ENCODE measurements at regions not wholly inside any gene's neighbourhood (a gene's known extent, or its start where the extent isn't known, plus 50 kb on each side); places are given as distances from the start of the nearest gene placed in this dataset.

DNA sequence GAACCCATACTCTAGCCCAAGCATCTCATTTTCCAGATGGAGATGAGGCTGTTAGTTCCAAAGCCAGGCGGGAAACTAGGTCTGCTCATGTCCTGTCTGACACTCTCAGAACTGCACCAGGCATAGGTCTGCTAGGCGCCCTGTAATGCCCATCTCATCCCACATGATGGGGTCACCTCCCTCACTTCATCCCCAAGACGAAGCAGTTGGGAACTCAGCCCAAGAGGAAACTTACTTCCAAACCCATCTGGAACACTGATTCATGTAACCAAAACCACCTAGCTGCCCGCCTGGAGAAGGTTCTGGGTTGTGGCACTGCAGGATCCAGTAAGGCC is 84.0 kb upstream of the PRNP start:
- DNase-seq (ENCODE audit: extremely low read depth in 1 of 11, low read depth in 9 of 11, low spot score in 4 of 11) = no peak

DNA sequence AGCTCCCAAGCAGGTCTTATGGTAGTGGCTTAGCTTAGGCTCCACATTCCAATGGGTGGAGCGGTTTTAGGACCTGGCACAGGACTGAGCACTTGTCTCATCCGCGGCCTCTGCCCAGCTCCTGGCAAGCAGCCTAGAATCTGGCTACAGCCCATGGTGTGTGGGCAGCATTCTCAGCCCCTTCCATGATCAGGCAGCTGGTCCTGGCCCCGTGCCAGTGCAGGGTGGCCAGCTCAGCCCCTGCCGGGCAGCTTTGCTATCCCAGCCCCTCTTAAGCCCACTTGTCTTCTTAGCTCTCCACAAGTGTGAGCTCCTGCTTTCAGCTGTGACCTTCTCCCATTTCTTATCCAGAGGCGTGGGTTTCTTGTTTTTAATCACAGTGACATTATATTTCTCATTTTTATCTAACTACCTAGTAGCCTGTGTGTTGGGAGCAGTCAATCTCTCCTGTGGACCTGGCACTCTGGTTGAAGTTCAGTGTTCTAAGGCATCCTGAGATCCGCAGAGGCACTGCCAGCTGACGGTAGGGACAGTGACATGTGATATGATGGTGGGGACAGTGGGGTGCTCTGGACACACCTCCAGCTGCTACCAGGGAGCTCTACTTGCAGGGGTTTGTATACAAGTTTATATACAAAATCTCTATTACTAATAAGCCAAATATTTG is 84.5 kb upstream of the PRNP start:
- DNase-seq (ENCODE audit: extremely low read depth in 1 of 11, low read depth in 9 of 11, low spot score in 4 of 11) = no peak

DNA sequence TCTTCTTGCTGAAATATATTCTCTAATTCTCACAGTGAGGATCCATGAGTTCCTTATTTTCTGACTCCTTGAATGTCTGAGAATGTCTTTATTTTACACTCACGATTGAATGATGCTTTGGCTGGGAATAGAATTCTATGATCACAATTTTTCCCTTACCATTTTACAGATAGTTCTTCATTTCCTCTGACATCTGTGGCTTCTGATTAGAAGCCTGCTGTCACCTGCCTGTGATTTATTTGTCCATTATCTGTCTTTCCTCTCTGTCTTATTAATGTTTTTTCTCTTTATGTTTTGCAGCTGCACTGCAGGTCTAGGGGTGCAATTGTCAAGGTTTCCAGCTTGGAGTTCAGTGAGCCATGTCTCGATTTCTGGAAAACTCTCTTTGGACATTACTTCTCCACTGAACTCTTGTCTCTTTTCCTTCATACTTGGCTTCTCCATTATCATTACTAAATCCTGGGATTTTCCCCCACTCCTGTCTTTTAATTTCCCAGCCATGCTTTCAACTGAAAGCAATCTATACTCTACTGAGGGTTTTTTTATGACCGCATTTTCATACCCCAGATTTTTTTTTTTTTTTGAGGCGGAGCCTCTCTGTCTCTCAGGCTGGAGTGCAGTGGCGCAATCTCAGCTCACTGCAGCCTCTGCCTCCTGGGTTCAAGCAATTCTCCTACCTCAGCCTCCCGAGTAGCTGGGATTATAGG is 85.8 kb upstream of the PRNP start:
- DNase-seq (ENCODE audit: extremely low read depth in 1 of 11, low read depth in 9 of 11, low spot score in 4 of 11) = no peak

DNA sequence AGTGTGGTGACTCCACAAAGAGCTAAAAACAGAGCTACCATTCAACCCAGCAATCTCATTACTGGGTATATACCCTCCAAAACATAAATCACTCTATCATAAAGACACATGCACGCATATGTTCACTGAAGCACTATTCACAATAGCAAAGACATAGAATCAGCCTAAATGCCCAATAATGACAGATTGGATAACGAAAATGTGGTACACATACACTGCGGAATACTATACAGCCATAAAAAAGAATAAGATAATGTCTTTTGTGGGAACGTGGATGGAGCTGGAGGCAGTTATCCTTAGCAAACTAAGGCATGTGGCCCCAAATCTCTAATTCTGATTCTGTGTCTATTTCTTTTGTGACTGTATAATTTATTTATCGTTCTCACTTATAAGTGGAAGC is 89.0 kb upstream of the PRNP start:
- DNase-seq (ENCODE audit: extremely low read depth in 1 of 11, low read depth in 9 of 11, low spot score in 4 of 11) = no peak

DNA sequence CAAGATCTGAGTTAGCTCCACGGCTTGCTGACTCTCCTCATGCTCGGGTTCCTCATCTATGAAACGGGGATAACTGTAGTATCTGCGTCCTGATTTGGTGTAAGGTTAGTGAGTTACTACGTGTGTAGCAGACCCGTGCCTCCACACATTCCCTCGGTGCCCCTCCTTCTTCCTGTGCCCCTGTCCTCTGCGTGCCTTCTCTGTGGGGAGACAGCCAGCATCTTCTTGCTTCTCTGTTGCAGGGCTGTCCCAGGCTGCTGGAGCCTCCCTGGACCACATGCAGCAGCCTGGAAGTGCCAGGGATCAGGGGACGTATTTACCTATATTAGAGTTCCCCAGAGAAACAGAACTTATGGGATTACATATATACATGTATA is 93.1 kb upstream of the PRNP start:
- no peak for DNase-seq (ENCODE audit: extremely low read depth in 1 of 11, low read depth in 9 of 11, low spot score in 4 of 11)

DNA sequence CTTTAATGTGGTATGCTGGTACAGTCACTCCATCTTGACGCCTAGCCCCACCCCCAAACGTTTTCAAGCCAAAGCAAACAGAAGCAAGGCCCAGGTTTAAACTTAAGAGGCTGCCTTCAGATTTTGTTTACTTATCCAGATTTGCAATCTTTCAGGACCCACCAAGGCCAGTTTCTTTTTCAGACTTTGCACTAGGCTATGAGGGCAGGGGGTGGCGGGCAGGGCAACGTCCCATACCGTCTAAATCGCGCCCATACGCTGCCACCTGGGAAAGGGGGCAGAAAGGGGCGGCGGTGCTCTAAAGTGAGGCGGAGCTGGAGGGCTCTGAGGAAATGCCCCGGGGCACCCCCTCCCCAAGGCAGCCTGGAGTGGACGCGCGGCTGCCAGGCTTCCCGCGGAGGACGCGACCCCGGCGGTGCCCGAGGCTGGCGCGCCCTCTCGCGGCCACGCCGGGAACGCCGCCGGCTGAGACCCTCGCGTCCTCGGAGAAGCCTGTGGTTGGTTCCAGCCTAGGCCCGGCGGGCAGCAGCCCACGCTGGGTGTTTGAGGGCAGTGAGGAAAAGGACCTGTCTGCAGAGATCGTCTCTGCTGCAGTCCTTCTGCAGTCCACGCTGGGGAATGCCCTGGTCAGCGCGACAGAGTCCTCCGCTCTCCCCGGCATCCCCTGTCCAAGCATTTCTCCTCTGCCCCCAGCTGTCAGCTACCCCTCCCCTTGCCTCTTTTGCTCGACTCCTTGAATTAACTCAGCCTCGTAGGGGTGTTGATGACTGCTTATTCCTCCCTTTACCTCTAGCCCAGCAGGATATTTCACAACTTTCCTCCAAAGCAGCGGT is 93.7 kb upstream of the PRNP start:
- DNase-seq (ENCODE audit: extremely low read depth in 1 of 11, low read depth in 9 of 11, low spot score in 4 of 11) = peak in 7 of 11 donors; percentile 12 to 55 (median 42)

DNA sequence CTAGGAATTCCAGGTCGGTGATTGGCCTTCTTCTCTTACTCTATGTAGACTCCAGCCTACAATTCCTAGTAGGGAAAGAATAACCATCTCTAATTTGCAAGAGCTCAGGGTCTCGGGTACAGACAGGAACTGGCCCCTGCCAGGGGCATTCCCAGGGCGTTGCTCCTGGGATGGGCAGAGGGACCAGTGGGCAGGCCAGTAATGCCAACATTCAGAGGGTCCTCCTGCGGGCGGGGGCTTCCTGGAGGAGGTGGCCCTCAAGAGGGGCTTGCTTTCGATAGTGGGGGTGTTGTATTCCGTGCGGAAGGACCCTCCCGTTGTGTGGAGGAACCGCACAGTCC is 94.3 kb upstream of the PRNP start:
- DNase-seq (ENCODE audit: extremely low read depth in 1 of 11, low read depth in 9 of 11, low spot score in 4 of 11) = no peak

DNA sequence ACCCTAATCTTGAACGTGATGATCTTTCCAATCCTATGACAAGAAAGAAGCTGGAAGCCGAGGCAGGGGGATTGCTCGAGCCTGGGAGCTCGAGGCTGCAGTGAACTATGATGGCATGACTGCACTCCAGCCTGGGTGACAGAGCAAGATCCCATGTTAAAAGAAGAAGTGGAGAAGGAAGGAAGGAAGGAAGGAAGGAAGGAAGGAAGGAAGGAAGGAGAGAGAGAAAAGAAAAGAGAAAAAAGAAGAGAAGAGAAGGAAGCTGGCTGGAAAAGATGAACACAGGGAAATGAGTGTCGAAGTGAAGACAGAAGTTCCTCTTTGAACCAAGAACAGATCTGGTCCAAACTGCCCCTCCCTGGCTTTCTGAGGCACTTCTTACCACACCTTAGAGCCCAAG is 100.5 kb upstream of the PRNP start:
- no peak for DNase-seq (ENCODE audit: extremely low read depth in 1 of 11, low read depth in 9 of 11, low spot score in 4 of 11)

DNA sequence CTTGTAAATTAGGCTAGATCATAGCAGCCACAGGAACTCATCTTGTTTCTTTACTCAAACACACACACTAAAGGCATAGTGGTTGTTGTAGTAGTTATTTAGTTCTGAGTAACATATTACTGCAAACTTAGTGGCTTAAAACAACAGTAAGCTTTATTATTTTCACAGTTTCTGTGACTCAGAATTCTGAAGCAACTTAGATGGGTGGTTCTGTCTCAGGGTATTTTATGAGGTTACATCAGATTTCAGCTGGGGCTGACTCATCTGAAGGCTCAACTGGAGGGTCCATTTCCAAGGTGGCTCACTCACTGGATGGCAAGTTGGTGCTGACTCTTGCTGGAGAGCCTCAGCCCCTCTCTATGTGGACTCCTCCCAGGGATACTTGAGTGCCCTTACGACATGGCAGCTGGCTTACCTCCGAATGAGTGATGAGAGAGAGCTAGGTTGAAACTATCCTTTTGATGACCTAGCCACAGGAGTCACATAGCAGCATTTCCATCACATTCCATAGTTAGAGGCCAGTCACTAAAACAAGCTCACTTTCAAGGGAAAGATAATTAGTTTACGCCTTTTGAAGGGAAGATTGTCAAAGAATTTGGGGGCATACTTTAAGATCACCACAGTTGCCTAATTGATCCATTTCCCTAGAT is 101.0 kb upstream of the PRNP start:
- no peak for DNase-seq (ENCODE audit: extremely low read depth in 1 of 11, low read depth in 9 of 11, low spot score in 4 of 11)

DNA sequence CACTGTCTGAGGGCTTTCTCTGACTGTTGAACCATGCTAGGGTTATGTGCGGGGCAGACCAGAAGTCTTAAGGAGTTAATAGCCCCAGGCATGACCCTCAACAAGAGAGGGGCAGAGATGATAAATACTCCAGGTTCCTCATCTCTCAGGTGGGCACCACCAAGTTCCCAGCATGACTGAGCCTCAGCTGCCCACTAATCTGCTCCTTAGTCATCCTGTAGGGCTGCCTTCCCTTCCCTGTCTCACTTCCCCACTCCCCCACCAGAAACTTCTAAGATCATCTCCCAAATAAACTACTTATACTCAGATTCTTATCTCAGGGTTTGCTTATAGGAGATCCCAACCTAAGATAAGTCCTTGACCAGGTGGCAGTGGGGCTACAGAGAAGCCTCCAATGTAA is 101.7 kb upstream of the PRNP start:
- no peak for DNase-seq (ENCODE audit: extremely low read depth in 1 of 11, low read depth in 9 of 11, low spot score in 4 of 11)

DNA sequence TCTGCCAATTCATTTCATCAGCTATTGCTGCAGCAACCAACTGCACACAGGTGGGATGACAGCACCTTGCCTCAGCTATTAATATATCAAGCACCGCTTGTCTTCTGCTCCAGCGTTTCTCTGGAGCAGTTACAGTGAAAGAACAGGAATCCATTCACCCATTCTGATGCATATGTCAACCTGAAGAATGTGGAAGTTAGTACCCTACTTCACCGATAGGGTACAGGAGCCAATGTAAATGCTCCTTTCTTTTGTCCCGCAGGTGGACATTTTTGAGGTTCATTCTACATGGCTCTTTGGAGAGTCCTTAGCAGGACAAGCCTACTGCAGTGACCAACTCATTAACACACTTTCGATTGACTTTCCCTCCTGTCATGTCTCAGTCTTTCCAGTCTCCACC is 104.4 kb upstream of the PRNP start:
- DNase-seq (ENCODE audit: extremely low read depth in 1 of 11, low read depth in 9 of 11, low spot score in 4 of 11) = no peak

DNA sequence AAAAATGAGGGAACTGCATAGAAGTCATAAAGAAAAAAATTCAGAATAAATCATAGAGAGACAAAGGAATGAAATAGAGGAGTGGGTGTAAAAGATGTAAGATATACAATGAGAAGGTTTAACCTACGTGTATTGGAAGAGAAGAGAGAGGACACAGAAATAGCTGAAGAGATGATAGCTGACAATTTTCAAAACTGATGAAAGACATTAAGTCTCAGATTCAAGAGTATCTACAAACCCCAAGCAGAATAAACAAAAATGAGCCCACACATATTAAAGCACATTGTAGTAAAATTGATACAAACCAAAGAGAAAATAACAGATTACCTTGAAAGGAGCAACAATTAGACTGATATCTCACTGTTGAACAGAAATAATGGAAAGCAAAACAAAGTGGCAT is 107.9 kb upstream of the PRNP start:
- DNase-seq (ENCODE audit: extremely low read depth in 1 of 11, low read depth in 9 of 11, low spot score in 4 of 11) = no peak

DNA sequence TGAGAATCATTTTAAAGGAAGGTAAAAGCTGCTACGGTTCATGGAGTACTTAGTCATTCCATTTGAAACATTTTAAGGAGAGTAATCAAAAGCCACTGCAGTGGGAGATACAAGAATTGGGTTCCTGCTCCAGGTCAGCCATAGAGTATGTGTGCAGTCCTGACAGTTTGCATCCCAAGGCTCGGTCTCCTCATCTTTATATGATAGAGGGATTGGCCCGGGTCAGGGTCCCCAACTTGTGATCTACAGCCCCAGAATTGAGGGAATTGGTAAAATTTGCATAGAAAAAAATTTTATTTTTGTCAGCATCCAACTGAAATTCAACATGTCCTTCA is 111.9 kb upstream of the PRNP start:
- no peak for DNase-seq (ENCODE audit: extremely low read depth in 1 of 11, low read depth in 9 of 11, low spot score in 4 of 11)

DNA sequence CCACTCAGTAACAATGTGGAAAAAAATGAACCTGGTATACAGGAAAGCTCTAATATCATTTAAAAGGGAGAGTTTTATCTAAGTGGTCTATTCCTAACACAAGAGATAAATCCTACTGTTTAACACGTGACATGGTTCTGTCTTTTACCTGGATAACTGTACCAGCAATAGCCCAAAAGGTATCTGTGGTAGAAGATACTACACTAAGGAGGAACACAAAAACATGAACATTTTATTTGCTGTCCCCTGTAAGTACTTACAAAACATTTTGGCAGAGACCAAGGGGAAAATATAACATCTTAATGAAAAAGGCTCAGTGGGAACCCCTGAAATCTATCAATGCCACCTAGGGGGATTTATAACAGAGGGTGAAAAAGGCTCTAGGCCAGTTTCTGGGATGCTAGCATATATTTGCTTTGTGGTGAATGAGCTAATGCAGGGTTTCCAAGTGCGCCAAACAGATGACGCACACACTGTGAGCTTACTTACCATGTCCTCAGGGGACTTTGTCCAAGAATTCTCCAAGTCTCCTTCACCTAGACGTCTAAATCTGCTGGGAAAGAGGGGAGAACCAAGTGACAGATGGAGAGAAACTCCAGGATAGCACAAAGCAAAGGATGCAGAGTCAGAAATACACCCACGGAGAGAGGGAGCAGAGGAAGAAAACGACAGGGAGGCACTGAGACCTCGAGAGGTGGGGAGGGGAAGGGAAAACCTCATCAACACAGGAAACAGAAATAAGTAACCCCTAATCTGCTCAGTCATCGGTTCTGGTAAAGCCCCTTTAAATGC is 112.5 kb upstream of the PRNP start:
- peak in 1 of 11 donors; percentile 1 for DNase-seq (ENCODE audit: extremely low read depth in 1 of 11, low read depth in 9 of 11, low spot score in 4 of 11)

DNA sequence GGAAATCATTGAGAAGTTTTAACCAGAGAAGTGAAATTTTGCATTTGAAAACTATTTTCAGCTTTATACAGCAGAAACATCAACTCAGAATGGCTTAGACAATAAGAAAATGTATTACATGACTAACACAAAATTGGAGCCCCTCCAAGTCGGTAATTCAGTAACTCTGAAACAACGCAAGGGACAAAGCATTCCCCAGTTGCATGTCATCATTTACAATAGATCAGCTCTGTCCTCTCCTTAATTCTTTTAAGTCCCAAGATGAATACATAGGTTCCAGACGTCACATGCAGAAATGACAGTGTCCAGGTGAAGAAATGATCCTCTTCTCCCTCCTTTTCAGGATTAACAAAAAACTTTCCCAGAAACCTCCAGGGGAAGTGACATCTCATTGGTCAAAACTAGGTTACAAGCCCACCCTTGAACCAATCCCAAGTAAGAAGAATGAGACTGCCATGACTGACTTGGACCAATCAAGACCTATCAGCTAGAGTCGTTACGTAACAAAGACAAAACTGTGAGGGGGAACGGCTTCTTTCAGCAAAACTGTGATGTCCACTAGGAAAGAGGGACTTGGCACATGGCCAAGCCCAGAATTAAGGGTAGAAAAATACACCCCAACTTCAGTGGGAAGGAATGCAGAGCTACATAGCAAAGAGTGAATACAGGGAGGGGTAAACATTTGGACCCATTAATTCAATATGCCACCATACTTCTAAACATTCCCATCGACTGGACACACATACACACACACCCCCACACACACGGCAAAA is 114.3 kb upstream of the PRNP start:
- no peak for DNase-seq (ENCODE audit: extremely low read depth in 1 of 11, low read depth in 9 of 11, low spot score in 4 of 11)

DNA sequence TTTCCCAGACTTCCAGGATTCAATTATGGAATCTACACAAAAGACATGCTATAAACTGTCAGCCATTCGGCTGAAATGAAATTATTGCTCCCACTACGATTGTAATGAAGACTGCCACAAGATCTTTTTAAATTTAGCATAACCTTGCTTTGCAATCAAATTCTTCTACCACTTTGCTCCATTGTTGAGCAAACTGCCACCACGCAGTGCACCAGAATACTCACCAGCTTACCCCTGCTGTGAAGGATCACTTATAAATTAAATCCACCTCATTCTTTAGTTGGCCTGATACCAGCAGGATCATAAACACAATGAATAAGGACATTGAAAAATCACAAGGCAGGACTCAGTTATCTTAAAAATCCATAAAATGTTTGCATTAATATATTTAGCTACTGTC is 116.4 kb upstream of the PRNP start:
- DNase-seq (ENCODE audit: extremely low read depth in 1 of 11, low read depth in 9 of 11, low spot score in 4 of 11) = no peak

DNA sequence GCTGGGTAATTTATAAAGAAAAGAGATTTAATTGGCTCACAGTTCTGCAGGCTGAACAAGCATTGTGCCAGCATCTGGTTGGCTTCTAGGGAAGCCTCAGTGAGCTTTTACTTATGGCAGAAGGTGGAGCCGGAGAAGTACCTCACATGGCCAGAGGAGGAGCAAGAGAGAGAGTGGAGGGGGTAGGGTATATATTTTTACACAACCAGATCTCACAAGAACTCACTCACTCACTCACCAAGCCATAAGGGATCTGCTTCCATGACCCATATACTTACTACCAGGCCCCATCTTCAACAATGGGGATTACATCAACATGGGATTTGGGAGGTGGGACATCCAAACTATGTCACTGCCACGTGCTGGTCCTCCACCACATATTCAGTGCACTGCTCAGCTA is 117.2 kb upstream of the PRNP start:
- DNase-seq (ENCODE audit: extremely low read depth in 1 of 11, low read depth in 9 of 11, low spot score in 4 of 11) = no peak

DNA sequence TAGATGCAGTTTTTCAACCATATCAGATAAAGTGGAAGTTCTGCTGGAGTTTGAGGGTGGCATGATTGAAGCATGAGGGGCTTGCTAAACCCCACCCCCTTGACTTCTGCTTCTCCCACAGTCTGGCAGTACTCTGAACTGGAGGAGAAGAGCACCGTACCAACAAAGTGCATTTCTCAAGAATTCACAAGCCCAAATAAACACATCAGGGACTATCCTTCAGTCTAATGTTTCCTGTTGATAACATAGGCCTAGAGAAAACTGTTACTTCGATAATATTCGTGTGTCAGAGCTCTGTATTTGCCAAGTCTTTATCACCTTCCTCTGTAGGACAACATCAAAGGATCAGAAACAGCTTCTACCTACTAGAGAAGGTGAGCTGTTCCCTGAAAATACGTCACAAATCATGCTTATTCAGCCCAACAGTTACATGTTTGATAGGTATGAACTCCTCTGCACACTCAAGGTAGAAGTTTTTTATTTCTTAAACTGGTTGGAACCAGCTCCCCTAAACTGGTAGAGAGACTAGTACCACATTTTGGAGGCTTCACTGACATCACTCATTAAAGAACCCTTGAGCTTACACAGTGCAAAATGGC is 117.8 kb upstream of the PRNP start:
- no peak for DNase-seq (ENCODE audit: extremely low read depth in 1 of 11, low read depth in 9 of 11, low spot score in 4 of 11)

Measured in renal cortex interstitium (tissue), 11 donors.